ENCODE measurements at regions not wholly inside any gene's neighbourhood (a gene's known extent, or its start where the extent isn't known, plus 50 kb on each side); places are given as distances from the start of the nearest gene placed in this dataset.
A peak's percentile ranks its signal among the peaks of the same experiment; 100 is the strongest.
"Not testable (repeated sequence)": the region's sequence is repeated elsewhere in the genome, so short reads cannot be mapped to it uniquely, and the experiment has no call there.

GRCh38 chr1:235052067-235053008 lies 76.3 kb downstream of the TOMM20 start:
- no peak for DNase-seq (ENCODE audit: low read depth)
- TF ChIP-seq, protein P1, sequence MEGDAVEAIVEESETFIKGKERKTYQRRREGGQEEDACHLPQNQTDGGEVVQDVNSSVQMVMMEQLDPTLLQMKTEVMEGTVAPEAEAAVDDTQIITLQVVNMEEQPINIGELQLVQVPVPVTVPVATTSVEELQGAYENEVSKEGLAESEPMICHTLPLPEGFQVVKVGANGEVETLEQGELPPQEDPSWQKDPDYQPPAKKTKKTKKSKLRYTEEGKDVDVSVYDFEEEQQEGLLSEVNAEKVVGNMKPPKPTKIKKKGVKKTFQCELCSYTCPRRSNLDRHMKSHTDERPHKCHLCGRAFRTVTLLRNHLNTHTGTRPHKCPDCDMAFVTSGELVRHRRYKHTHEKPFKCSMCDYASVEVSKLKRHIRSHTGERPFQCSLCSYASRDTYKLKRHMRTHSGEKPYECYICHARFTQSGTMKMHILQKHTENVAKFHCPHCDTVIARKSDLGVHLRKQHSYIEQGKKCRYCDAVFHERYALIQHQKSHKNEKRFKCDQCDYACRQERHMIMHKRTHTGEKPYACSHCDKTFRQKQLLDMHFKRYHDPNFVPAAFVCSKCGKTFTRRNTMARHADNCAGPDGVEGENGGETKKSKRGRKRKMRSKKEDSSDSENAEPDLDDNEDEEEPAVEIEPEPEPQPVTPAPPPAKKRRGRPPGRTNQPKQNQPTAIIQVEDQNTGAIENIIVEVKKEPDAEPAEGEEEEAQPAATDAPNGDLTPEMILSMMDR (IDR thresholded peaks at IDR 0.05; ENCODE audit: low read length, missing control alignments), result no peak
- H3K4me3 ChIP-seq (replicated peaks; ENCODE audit: low read depth, low read length), result no peak overlapping the region

DNA sequence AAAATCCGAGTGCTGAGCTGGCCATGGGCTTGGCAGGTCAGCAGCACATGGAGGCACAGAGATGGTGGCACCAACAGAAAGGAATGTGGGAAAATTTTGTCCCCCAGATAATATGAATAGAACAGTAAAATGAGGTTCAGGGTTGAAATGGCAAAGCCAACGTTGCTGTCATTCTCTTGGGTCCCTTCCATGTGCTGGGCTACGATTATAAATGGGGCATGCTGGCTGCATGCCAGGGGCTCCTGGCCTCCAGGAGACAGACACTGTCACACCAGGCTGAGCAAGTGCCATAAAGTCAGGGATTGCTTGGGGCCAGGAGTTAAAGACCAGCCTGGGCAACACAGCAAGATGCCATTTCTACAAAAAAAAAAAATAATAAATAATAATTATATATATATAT lies 77.1 kb downstream of the TOMM20 start:
- TF ChIP-seq, protein P1 (IDR thresholded peaks at IDR 0.05; ENCODE audit: low read length, missing control alignments), result no peak
- no peak for DNase-seq (ENCODE audit: low read depth)

GRCh38 chr1:235050911-235051360 lies 77.7 kb downstream of the TOMM20 start:
- H3K4me3 ChIP-seq (replicated peaks; ENCODE audit: low read depth, low read length), result no peak overlapping the region
- DNase-seq (ENCODE audit: low read depth), result peak; percentile 82
- TF ChIP-seq, protein P1 (IDR thresholded peaks at IDR 0.05; ENCODE audit: low read length, missing control alignments), result no peak

More for the DNA sequence above, 77.1 kb downstream of the TOMM20 start:
- no peak overlapping the region for H3K4me3 ChIP-seq (replicated peaks; ENCODE audit: low read depth, low read length)

DNA sequence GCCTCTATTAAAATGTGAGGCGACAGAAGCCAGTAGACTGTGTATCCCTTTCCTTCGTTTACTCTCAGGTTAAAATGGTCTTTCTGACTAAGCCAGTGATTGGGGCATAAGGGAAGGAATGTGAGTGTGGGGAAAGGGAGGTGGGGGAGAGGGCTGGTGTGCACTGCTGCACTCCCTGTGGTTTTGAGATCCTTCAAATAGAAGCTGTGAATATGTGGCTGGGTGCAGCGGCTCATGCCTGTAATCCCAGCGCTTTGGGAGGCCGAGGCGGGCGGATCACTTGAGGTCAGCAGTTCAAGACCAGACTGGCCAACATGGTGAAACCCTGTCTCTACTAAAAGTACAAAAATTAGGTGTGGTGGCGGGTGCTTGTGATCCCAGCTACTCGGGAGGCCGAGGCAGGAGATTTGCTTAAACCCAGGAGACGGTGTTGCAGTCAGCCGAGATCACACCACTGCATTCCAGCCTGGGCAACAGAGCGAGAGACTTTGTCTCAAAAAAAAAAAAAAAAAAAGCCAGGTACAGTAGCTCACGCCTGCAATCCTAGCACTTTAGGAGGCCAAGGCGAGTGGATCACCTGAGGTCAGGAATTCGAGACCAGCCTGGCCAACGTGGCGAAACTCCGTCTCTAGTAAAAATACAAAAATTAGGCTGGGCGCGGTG lies 78.8 kb downstream of the TOMM20 start:
- DNase-seq (ENCODE audit: low read depth), result peak; percentile 35
- H3K4me3 ChIP-seq (replicated peaks; ENCODE audit: low read depth, low read length), result not testable (repeated sequence)

GRCh38 chr1:235049217-235049616 lies 79.4 kb downstream of the TOMM20 start:
- DNase-seq (ENCODE audit: low read depth), result no peak
- TF ChIP-seq, protein P1 (IDR thresholded peaks at IDR 0.05; ENCODE audit: low read length, missing control alignments), result no peak
- no peak overlapping the region for H3K4me3 ChIP-seq (replicated peaks; ENCODE audit: low read depth, low read length)

DNA sequence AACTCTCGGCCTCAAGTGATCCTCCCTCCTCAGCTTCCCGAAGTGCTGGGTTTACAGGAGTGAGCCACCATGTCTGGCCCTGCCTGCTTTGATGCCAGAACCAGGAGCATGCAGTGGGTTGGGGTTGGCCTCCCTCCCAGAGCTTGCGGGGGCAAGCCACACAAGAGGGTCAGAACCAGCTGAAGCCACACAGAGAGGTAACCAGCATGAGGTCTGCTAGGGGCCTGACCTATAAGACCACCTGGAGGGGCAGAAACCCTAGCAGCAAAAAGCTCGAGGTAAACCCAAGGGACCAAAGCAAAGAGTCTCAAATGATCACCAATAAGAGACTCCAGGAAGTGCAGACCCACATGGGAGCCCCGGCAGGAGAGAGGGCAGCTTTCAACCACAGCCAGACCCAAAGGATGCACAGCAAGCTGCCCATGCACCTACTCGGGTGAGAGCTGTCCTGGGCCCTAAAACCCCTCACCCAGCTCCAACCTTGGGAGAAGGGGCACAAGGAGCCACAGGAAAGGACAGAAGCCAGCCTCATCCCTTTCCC lies 81.2 kb downstream of the TOMM20 start:
- TF ChIP-seq, protein P1 (IDR thresholded peaks at IDR 0.05; ENCODE audit: low read length, missing control alignments), result no peak
- DNase-seq (ENCODE audit: low read depth), result no peak
- H3K4me3 ChIP-seq (replicated peaks; ENCODE audit: low read depth, low read length), result no peak overlapping the region

- H3K4me3 ChIP-seq (replicated peaks; ENCODE audit: low read depth, low read length), result no peak overlapping the region
- DNase-seq (ENCODE audit: low read depth), result no peak
- TF ChIP-seq, protein P1 (IDR thresholded peaks at IDR 0.05; ENCODE audit: low read length, missing control alignments), result no peak
These were observed 82.6 kb downstream of the TOMM20 start for GRCh38 chr1:235045921-235046601.
